Stimulated activated CD8-positive, alpha-beta memory T cell treated with anti-CD3 and anti-CD28 coated beads, Interleukin-2, amount 100 ng/mL, for 48 hours (primary cell): ENCODE measurements at regions not wholly inside any gene's neighbourhood (a gene's known extent, or its start where the extent isn't known, plus 50 kb on each side); places are given as distances from the start of the nearest gene placed in this dataset.
A peak's percentile ranks its signal among the peaks of the same experiment; 100 is the strongest.
"Not testable (repeated sequence)": the region's sequence is repeated elsewhere in the genome, so short reads cannot be mapped to it uniquely, and the experiment has no call there.

Experiments used
- DNase-seq, 2 donors: peaks; one replicate each; pipeline ENCODE4 v3.0.0-alpha.2; 2020; ENCODE audit warnings: low read depth in 2 of 2

- not testable (repeated sequence) for DNase-seq
Observed at GRCh38 chr7:150046290-150047194, 172.8 kb downstream of the ATP6V0E2 start.

- DNase-seq = not testable (repeated sequence)
Observed at GRCh38 chr7:150047329-150047728, 173.6 kb downstream of the ATP6V0E2 start.

- DNase-seq = not testable (repeated sequence)
Observed at GRCh38 chr7:150047772-150048171, 174.0 kb downstream of the ATP6V0E2 start.

- DNase-seq = not testable (repeated sequence)
Observed at GRCh38 chr7:150048244-150049011, 174.7 kb downstream of the ATP6V0E2 start.

- not testable (repeated sequence) for DNase-seq
Observed at GRCh38 chr7:150049012-150049655, 175.4 kb downstream of the ATP6V0E2 start.

GRCh38 chr7:150053396-150053795, 179.6 kb downstream of the ATP6V0E2 start:
- DNase-seq = not testable (repeated sequence)

GRCh38 chr7:150054242-150054641, 180.5 kb downstream of the ATP6V0E2 start:
- not testable (repeated sequence) for DNase-seq

GRCh38 chr7:150060259-150061221, 186.8 kb downstream of the ATP6V0E2 start:
- DNase-seq = peak; percentile 85 to 86

- DNase-seq = not testable (repeated sequence)
Observed at GRCh38 chr7:150063195-150063594, 189.4 kb downstream of the ATP6V0E2 start.

- not testable (repeated sequence) for DNase-seq
Observed at GRCh38 chr7:150069555-150070313, 196.0 kb downstream of the ATP6V0E2 start.

GRCh38 chr7:150077543-150077942, 203.8 kb downstream of the ATP6V0E2 start:
- DNase-seq = not testable (repeated sequence)

GRCh38 chr7:150081865-150082264, 208.1 kb downstream of the ATP6V0E2 start:
- DNase-seq = not testable (repeated sequence)

- DNase-seq = not testable (repeated sequence)
Observed at GRCh38 chr7:150084724-150085123, 211.0 kb downstream of the ATP6V0E2 start.

GRCh38 chr7:150087478-150087877, 213.7 kb downstream of the ATP6V0E2 start:
- DNase-seq = not testable (repeated sequence)

GRCh38 chr7:150089139-150089538, 215.4 kb downstream of the ATP6V0E2 start:
- DNase-seq = not testable (repeated sequence)

- not testable (repeated sequence) for DNase-seq
Observed at GRCh38 chr7:150090776-150091175, 217.0 kb downstream of the ATP6V0E2 start.

- DNase-seq = not testable (repeated sequence)
Observed at GRCh38 chr7:150093897-150094296, 220.1 kb downstream of the ATP6V0E2 start.

GRCh38 chr7:150096213-150096994, 222.6 kb downstream of the ATP6V0E2 start:
- DNase-seq = not testable (repeated sequence)

GRCh38 chr7:150098592-150098991, 224.6 kb upstream of the LRRC61 start:
- not testable (repeated sequence) for DNase-seq
